Stimulated activated naive CD8-positive, alpha-beta T cell treated with anti-CD3 and anti-CD28 coated beads, Interleukin-15, Interleukin-2, amounts not matched to agents 100 ng/mL and 50 ng/mL, for 24 hours (primary cell): ENCODE measurements at regions not wholly inside any gene's neighbourhood (a gene's known extent, or its start where the extent isn't known, plus 50 kb on each side); places are given as distances from the start of the nearest gene placed in this dataset.
"Not testable (repeated sequence)": the region's sequence is repeated elsewhere in the genome, so short reads cannot be mapped to it uniquely, and the experiment has no call there.

ENCODE experiments used
- H3K27ac Mint-ChIP-seq: one replicate; pipeline ENCODE4 v1.8.0; 2021; ENCODE audit warnings: mild to moderate bottlenecking, mixed read lengths
- H3K27me3 Mint-ChIP-seq: one replicate; pipeline ENCODE4 v1.8.0; 2021; ENCODE audit warnings: mixed read lengths
- H3K36me3 Mint-ChIP-seq: one replicate; pipeline ENCODE4 v1.8.0; 2021; ENCODE audit warnings: low read depth, mixed read lengths
- H3K4me1 Mint-ChIP-seq: one replicate; pipeline ENCODE4 v1.8.0; 2021; ENCODE audit warnings: low read depth, mixed read lengths
- H3K4me3 Mint-ChIP-seq: one replicate; pipeline ENCODE4 v1.8.0; 2021; ENCODE audit warnings: mild to moderate bottlenecking, mixed read lengths
- H3K9me3 Mint-ChIP-seq: one replicate; pipeline ENCODE4 v1.8.0; 2021; ENCODE audit warnings: mixed read lengths

GRCh38 chr5:97488126-97488668 is 305.1 kb upstream of the RIOK2 start:
- H3K4me1 Mint-ChIP-seq, result no peaks in the 10 kb centered on the region
- H3K27ac Mint-ChIP-seq, result no peak overlapping the region
- H3K36me3 Mint-ChIP-seq, result no peaks in the 10 kb centered on the region
- no peak overlapping the region for H3K4me3 Mint-ChIP-seq
- no peaks in the 10 kb centered on the region for H3K9me3 Mint-ChIP-seq
- no peaks in the 10 kb centered on the region for H3K27me3 Mint-ChIP-seq

GRCh38 chr5:97489010-97489840 is 306.2 kb upstream of the RIOK2 start:
- Mint-ChIP-seq H3K36me3 (no peaks in the 10 kb centered on the region), H3K27ac (no peak overlapping the region), H3K4me3 (no peak overlapping the region), H3K27me3 (no peaks in the 10 kb centered on the region), H3K4me1 (no peaks in the 10 kb centered on the region), H3K9me3 (no peaks in the 10 kb centered on the region)

- no peaks in the 10 kb centered on the region for H3K36me3 Mint-ChIP-seq
- H3K9me3 Mint-ChIP-seq, result no peaks in the 10 kb centered on the region
- H3K4me3 Mint-ChIP-seq, result no peak overlapping the region
- H3K4me1 Mint-ChIP-seq, result no peaks in the 10 kb centered on the region
- H3K27me3 Mint-ChIP-seq, result no peaks in the 10 kb centered on the region
- H3K27ac Mint-ChIP-seq, result no peak overlapping the region
Observed at GRCh38 chr5:97494465-97494864, 311.4 kb upstream of the RIOK2 start.

GRCh38 chr5:97495301-97495700 is 312.3 kb upstream of the RIOK2 start:
- Mint-ChIP-seq H3K9me3 (no peaks in the 10 kb centered on the region), H3K4me3 (no peak overlapping the region), H3K27me3 (no peaks in the 10 kb centered on the region), H3K4me1 (no peaks in the 10 kb centered on the region), H3K36me3 (no peaks in the 10 kb centered on the region), H3K27ac (no peak overlapping the region)

- H3K9me3 Mint-ChIP-seq, result no peaks in the 10 kb centered on the region
- no peaks in the 10 kb centered on the region for H3K36me3 Mint-ChIP-seq
- H3K27me3 Mint-ChIP-seq, result no peaks in the 10 kb centered on the region
- no peak overlapping the region for H3K4me3 Mint-ChIP-seq
- no peak overlapping the region for H3K27ac Mint-ChIP-seq
- H3K4me1 Mint-ChIP-seq, result no peaks in the 10 kb centered on the region
Observed at GRCh38 chr5:97496037-97496436, 313.0 kb upstream of the RIOK2 start.

GRCh38 chr5:97498657-97499056 is 315.6 kb upstream of the RIOK2 start:
- Mint-ChIP-seq H3K9me3 (no peaks in the 10 kb centered on the region), H3K27me3 (no peaks in the 10 kb centered on the region), H3K4me1 (no peaks in the 10 kb centered on the region), H3K36me3 (no peaks in the 10 kb centered on the region), H3K27ac (no peak overlapping the region), H3K4me3 (no peak overlapping the region)

- Mint-ChIP-seq H3K9me3 (no peaks in the 10 kb centered on the region), H3K4me3 (no peak overlapping the region), H3K27me3 (no peaks in the 10 kb centered on the region), H3K27ac (no peak overlapping the region), H3K36me3 (no peaks in the 10 kb centered on the region), H3K4me1 (no peaks in the 10 kb centered on the region)
Observed at GRCh38 chr5:97499605-97500004, 316.6 kb upstream of the RIOK2 start.

- H3K4me3 Mint-ChIP-seq, result no peak overlapping the region
- no peaks in the 10 kb centered on the region for H3K9me3 Mint-ChIP-seq
- H3K4me1 Mint-ChIP-seq, result no peaks in the 10 kb centered on the region
- no peaks in the 10 kb centered on the region for H3K36me3 Mint-ChIP-seq
- H3K27ac Mint-ChIP-seq, result no peak overlapping the region
- no peaks in the 10 kb centered on the region for H3K27me3 Mint-ChIP-seq
Observed at GRCh38 chr5:97501286-97501964, 318.4 kb upstream of the RIOK2 start.

GRCh38 chr5:97501965-97502305 is 318.9 kb upstream of the RIOK2 start:
- Mint-ChIP-seq H3K9me3 (no peaks in the 10 kb centered on the region), H3K4me3 (no peak overlapping the region), H3K27ac (no peak overlapping the region), H3K36me3 (no peaks in the 10 kb centered on the region), H3K4me1 (no peaks in the 10 kb centered on the region), H3K27me3 (no peaks in the 10 kb centered on the region)

- Mint-ChIP-seq H3K27ac (no peak overlapping the region), H3K27me3 (no peaks in the 10 kb centered on the region), H3K4me3 (no peak overlapping the region), H3K4me1 (no peaks in the 10 kb centered on the region), H3K9me3 (no peaks in the 10 kb centered on the region), H3K36me3 (no peaks in the 10 kb centered on the region)
Observed at GRCh38 chr5:97508864-97509263, 325.8 kb upstream of the RIOK2 start.

GRCh38 chr5:97519565-97519964 is 336.5 kb upstream of the RIOK2 start:
- not testable (repeated sequence) for H3K36me3 Mint-ChIP-seq, H3K9me3 Mint-ChIP-seq

GRCh38 chr5:97523336-97523735 is 340.3 kb upstream of the RIOK2 start:
- H3K4me3 Mint-ChIP-seq, H3K4me1 Mint-ChIP-seq, H3K36me3 Mint-ChIP-seq: not testable (repeated sequence)

More at GRCh38 chr5:97519565-97519964, 336.5 kb upstream of the RIOK2 start:
- not testable (repeated sequence) for H3K27me3 Mint-ChIP-seq, H3K4me1 Mint-ChIP-seq, H3K27ac Mint-ChIP-seq, H3K4me3 Mint-ChIP-seq

GRCh38 chr5:97525780-97526179 is 342.7 kb upstream of the RIOK2 start:
- H3K4me3 Mint-ChIP-seq, result no peak overlapping the region
- no peaks in the 10 kb centered on the region for H3K9me3 Mint-ChIP-seq
- H3K4me1 Mint-ChIP-seq, result no peaks in the 10 kb centered on the region
- H3K27ac Mint-ChIP-seq, result no peak overlapping the region
- H3K36me3 Mint-ChIP-seq, result no peaks in the 10 kb centered on the region
- H3K27me3 Mint-ChIP-seq, result no peaks in the 10 kb centered on the region

More at GRCh38 chr5:97523336-97523735, 340.3 kb upstream of the RIOK2 start:
- not testable (repeated sequence) for H3K27ac Mint-ChIP-seq, H3K9me3 Mint-ChIP-seq, H3K27me3 Mint-ChIP-seq

- H3K27ac Mint-ChIP-seq, result no peak overlapping the region
- H3K9me3 Mint-ChIP-seq, result no peaks in the 10 kb centered on the region
- H3K4me3 Mint-ChIP-seq, result no peak overlapping the region
- no peaks in the 10 kb centered on the region for H3K36me3 Mint-ChIP-seq
- H3K4me1 Mint-ChIP-seq, result no peaks in the 10 kb centered on the region
- H3K27me3 Mint-ChIP-seq, result no peaks in the 10 kb centered on the region
Observed at GRCh38 chr5:97528941-97529340, 345.9 kb upstream of the RIOK2 start.

- Mint-ChIP-seq H3K36me3 (no peaks in the 10 kb centered on the region), H3K4me1 (no peaks in the 10 kb centered on the region), H3K9me3 (no peaks in the 10 kb centered on the region), H3K27me3 (no peaks in the 10 kb centered on the region), H3K27ac (no peak overlapping the region), H3K4me3 (no peak overlapping the region)
Observed at GRCh38 chr5:97529354-97529985, 346.4 kb upstream of the RIOK2 start.
